GM12878 (cell line): ENCODE measurements at regions not wholly inside any gene's neighbourhood (a gene's known extent, or its start where the extent isn't known, plus 50 kb on each side); places are given as distances from the start of the nearest gene placed in this dataset.

Experiments used
- ATAC-seq: fragments of 200-7000 bp; cut with Tn5 transposase; 3 replicates; pipeline ENCODE4 v1.9.1; 2020; ENCODE audit warnings: mild to moderate bottlenecking, moderate library complexity
- BruUV-seq: library from RNA; stranded (reverse); fragments of 400-500 nt; replicated peaks from 2 replicates; lab custom pipeline; 2021; lab: Mats Ljungman, UMichigan
- CTCF ChIA-PET: fragments of 300-600 bp; sonication (Branson Sonifier 250); formaldehyde crosslinking; extraction: SDS; loops from one replicate; lab custom pipeline; 2021; ENCODE audit warnings: inconsistent platforms; lab: Yijun Ruan, JAX
- POLR2A ChIA-PET: fragments of 350-600 bp; formaldehyde crosslinking; extraction: SDS; loops from one replicate; lab custom pipeline; 2021; ENCODE audit warnings: inconsistent platforms; lab: Charles Lee
- RAD21 ChIA-PET: fragments of 300-600 bp; sonication (Branson Sonifier 250); formaldehyde crosslinking; loops from one replicate; lab custom pipeline; 2023; ENCODE audit warnings: antibody characterized with exemption; ENCODE audit not compliant: unreplicated experiment; lab: Charles Lee
- SMC1A ChIA-PET: fragments of 300-600 bp; sonication (Branson Sonifier 250); formaldehyde crosslinking; loops from one replicate; lab custom pipeline; 2023; ENCODE audit not compliant: unreplicated experiment, uncharacterized antibody; lab: Charles Lee
- DNase-seq: peaks from one replicate; pipeline ENCODE4 v3.0.0-alpha.2; 2011; ENCODE audit warnings: low read depth, low spot score
- FAIRE-seq: peaks from 3 replicates; lab custom pipeline; 2011; peaks lifted over from hg19 to GRCh38; lab: Jason Lieb, UNC
- H2AFZ ChIP-seq: 2 replicates; pipeline ENCODE4 v1.6.0; 2011; ENCODE audit warnings: low read depth, low read length, control low read depth; ENCODE audit not compliant: control insufficient read depth
- H3K27ac ChIP-seq: 2 replicates; pipeline ENCODE4 v1.5.1; 2011; ENCODE audit warnings: control low read depth; ENCODE audit not compliant: control insufficient read depth, insufficient read depth
- H3K27me3 ChIP-seq, 2 experiments: replicated peaks in 1 of 2; 2 replicates each; pipeline versions ENCODE4 v1.6.0 to v1.6.1; 2011; ENCODE audit warnings: low read length in 1 of 2; ENCODE audit not compliant: control insufficient read depth in 2 of 2, insufficient read depth in 2 of 2
- H3K36me3 ChIP-seq, 2 experiments: 2 replicates each; pipeline ENCODE4 v1.5.1; 2011; ENCODE audit warnings: low read length in 1 of 2; ENCODE audit not compliant: control insufficient read depth in 2 of 2, insufficient read depth in 2 of 2
- H3K4me1 ChIP-seq: 2 replicates; pipeline ENCODE4 v1.6.1; 2011; ENCODE audit warnings: mild to moderate bottlenecking, low read length, moderate library complexity, mixed read lengths; ENCODE audit not compliant: control insufficient read depth, insufficient read depth
- H3K4me2 ChIP-seq: 2 replicates; pipeline ENCODE4 v1.6.0; 2011; ENCODE audit warnings: control low read depth; ENCODE audit not compliant: control insufficient read depth, insufficient read depth
- H3K4me3 ChIP-seq: fragments of 200-600 bp; sonication (generic); 2 replicates; pipeline ENCODE4 v1.5.1; 2016
- H3K79me2 ChIP-seq: 2 replicates; pipeline ENCODE4 v1.6.0; 2011; ENCODE audit warnings: low read length; ENCODE audit not compliant: control insufficient read depth, insufficient read depth
- H3K9ac ChIP-seq: 2 replicates; pipeline ENCODE4 v1.8.0; 2011; ENCODE audit warnings: low read length, control low read depth, mixed read lengths; ENCODE audit not compliant: control insufficient read depth, insufficient read depth
- H3K9me3 ChIP-seq: replicated peaks from 3 replicates; pipeline ENCODE4 v1.5.1; 2011; ENCODE audit warnings: mild to moderate bottlenecking, low read length; ENCODE audit not compliant: control insufficient read depth, insufficient read depth
- H4K20me1 ChIP-seq: 2 replicates; pipeline ENCODE4 v1.6.0; 2011; ENCODE audit not compliant: control insufficient read depth, insufficient read depth
- BMI1 ChIP-seq: fragments of 450-650 bp; IDR thresholded peaks from 2 replicates; pipeline ENCODE4 v1.6.1; 2016; ENCODE audit warnings: mild to moderate bottlenecking, moderate library complexity, borderline replicate concordance
- CBFB ChIP-seq: IDR thresholded peaks from 2 replicates; pipeline ENCODE4 v1.6.1; 2016; ENCODE audit warnings: antibody characterized with exemption, low read depth
- IRF3 ChIP-seq: fragments of 450-650 bp; IDR thresholded peaks from 2 replicates; pipeline ENCODE4 v1.6.1; 2014; ENCODE audit warnings: mild to moderate bottlenecking
- MYB ChIP-seq: fragments of 150-350 bp; IDR thresholded peaks from 2 replicates; pipeline ENCODE4 v1.6.1; 2014; ENCODE audit warnings: mild to moderate bottlenecking, low read depth, low read length, borderline replicate concordance
- MYC ChIP-seq: IDR thresholded peaks from 2 replicates; pipeline ENCODE4 v1.6.1; 2011; ENCODE audit warnings: mild to moderate bottlenecking, low read length, moderate library complexity, inconsistent platforms; ENCODE audit not compliant: insufficient read depth, insufficient replicate concordance, insufficient read length, severe bottlenecking
- PAX8 ChIP-seq: fragments of 450-650 bp; IDR thresholded peaks from 2 replicates; pipeline ENCODE4 v1.6.1; 2017; ENCODE audit warnings: mild to moderate bottlenecking, moderate library complexity
- WGBS: methylation state at CpG from one replicate; pipeline ENCODE4 v1.1.6; 2016; ENCODE audit warnings: low lambda C conversion rate; ENCODE audit not compliant: insufficient replicate concordance, insufficient coverage; ENCODE audit errors: missing lambda C conversion rate; 5-methylcytosine and 5-hydroxymethylcytosine counted together
- in situ Hi-C: fragments of 300-500 bp; cut with MboI; formaldehyde crosslinking; loops from 9 replicates; pipeline ENCODE4 v1.14.3; 2018; ENCODE audit warnings: mixed read lengths
- intact Hi-C: fragments of 100-400 bp; cut with micrococcal nuclease; formaldehyde crosslinking; loops from one replicate; pipeline ENCODE4 v1.14.2; 2022; ENCODE audit not compliant: unreplicated experiment

- FAIRE-seq, result no peak
- in situ Hi-C loops, result no loop called here
- H3K36me3 ChIP-seq, result no peaks in the 10 kb centered on the region
- H3K9me3 ChIP-seq, result no peaks in the 10 kb centered on the region
- H3K4me1 ChIP-seq, result no peaks in the 10 kb centered on the region
- H4K20me1 ChIP-seq, result no peaks in the 10 kb centered on the region
- POLR2A ChIA-PET, result no interaction called here
- no peak overlapping the region for H3K4me2 ChIP-seq
- ATAC-seq, result no peak
- intact Hi-C loops, result no loop called here
- H3K27ac ChIP-seq, result no peak overlapping the region
- no TSS peak for BruUV-seq
- RAD21 ChIA-PET, result no interaction called here
- H3K9ac ChIP-seq, result no peak overlapping the region
- SMC1A ChIA-PET, result no interaction called here
- CTCF ChIA-PET, result no interaction called here
- no peaks in the 10 kb centered on the region for H3K79me2 ChIP-seq
- TF ChIP-seq IRF3 (no peak), MYB (no peak), CBFB (no peak), MYC (no peak)
- H2AFZ ChIP-seq, result no peak overlapping the region
- DNase-seq, result no peak
- WGBS, result 10% methylated on average over 2 of the region's 2 CpGs
- no peaks in the 10 kb centered on the region for H3K27me3 ChIP-seq
- no peak overlapping the region for H3K4me3 ChIP-seq
These were observed 94.2 kb upstream of the CNOT2 start for GRCh38 chr12:70149013-70149412.

- Histone ChIP-seq H4K20me1 (no peaks in the 10 kb centered on the region), H3K36me3 (no peaks in the 10 kb centered on the region), H3K9me3 (no peaks in the 10 kb centered on the region), H3K79me2 (no peaks in the 10 kb centered on the region), H3K4me1 (no peaks in the 10 kb centered on the region), H3K9ac (no peak overlapping the region), H3K4me2 (no peak overlapping the region), H3K27me3 (no peaks in the 10 kb centered on the region), H2AFZ (no peak overlapping the region), H3K4me3 (no peak overlapping the region), H3K27ac (no peak overlapping the region)
- POLR2A ChIA-PET, result no interaction called here
- no TSS peak for BruUV-seq
- TF ChIP-seq BMI1, result no peak
- TF ChIP-seq PAX8, result no peak
- intact Hi-C loops, result no loop called here
- FAIRE-seq (no peak), ATAC-seq (no peak), DNase-seq (no peak)
- in situ Hi-C loops, result no loop called here
- RAD21 ChIA-PET, result no interaction called here
- SMC1A ChIA-PET, result interaction anchor here (2.6 kb wide), 1 partner anchor 22 kb away, joined by 7 read pairs; no protein-coding TSS in a partner anchor
- CTCF ChIA-PET, result no interaction called here
These were observed 93.6 kb upstream of the CNOT2 start for GRCh38 chr12:70149665-70150064.
